HG02870 (cell line): ENCODE measurements at regions not wholly inside any gene's neighbourhood (a gene's known extent, or its start where the extent isn't known, plus 50 kb on each side); places are given as distances from the start of the nearest gene placed in this dataset.

ENCODE experiments used
- ATAC-seq: cut with Tn5 transposase; IDR thresholded peaks from one replicate; pipeline ENCODE4 v1.9.1; 2021; ENCODE audit warnings: mild to moderate bottlenecking, moderate library complexity; ENCODE audit not compliant: unreplicated experiment

- no peak for ATAC-seq
Measured at GRCh38 chr15:31801152-31801551, 229.2 kb upstream of the CHRNA7 start.

GRCh38 chr15:31802761-31803160 is 227.6 kb upstream of the CHRNA7 start:
- ATAC-seq: no peak

- ATAC-seq: no peak
Measured at GRCh38 chr15:31803388-31803884, 226.9 kb upstream of the CHRNA7 start.

- ATAC-seq: no peak
Measured at GRCh38 chr15:31805090-31805662, 225.1 kb upstream of the CHRNA7 start.

GRCh38 chr15:31806106-31806505 is 224.2 kb upstream of the CHRNA7 start:
- ATAC-seq: no peak

GRCh38 chr15:31811641-31812040 is 218.7 kb upstream of the CHRNA7 start:
- no peak for ATAC-seq

GRCh38 chr15:31814082-31814481 is 216.2 kb upstream of the CHRNA7 start:
- ATAC-seq: no peak

GRCh38 chr15:31815411-31816155 is 214.7 kb upstream of the CHRNA7 start:
- no peak for ATAC-seq

- ATAC-seq: no peak
Measured at GRCh38 chr15:31822463-31822862, 207.9 kb upstream of the CHRNA7 start.

- no peak for ATAC-seq
Measured at GRCh38 chr15:31824024-31824423, 206.3 kb upstream of the CHRNA7 start.

- ATAC-seq: no peak
Measured at GRCh38 chr15:31828594-31828993, 201.7 kb upstream of the CHRNA7 start.

GRCh38 chr15:31830591-31830990 is 199.7 kb upstream of the CHRNA7 start:
- ATAC-seq: no peak

- ATAC-seq: no peak
Measured at GRCh38 chr15:31831596-31831995, 198.7 kb upstream of the CHRNA7 start.

GRCh38 chr15:31834654-31835053 is 195.7 kb upstream of the CHRNA7 start:
- no peak for ATAC-seq

GRCh38 chr15:31839388-31839787 is 190.9 kb upstream of the CHRNA7 start:
- ATAC-seq: no peak

- ATAC-seq: no peak
Measured at GRCh38 chr15:31840849-31841476, 189.4 kb upstream of the CHRNA7 start.

- ATAC-seq: no peak
Measured at GRCh38 chr15:31842532-31843195, 187.7 kb upstream of the CHRNA7 start.

GRCh38 chr15:31843426-31844055 is 186.8 kb upstream of the CHRNA7 start:
- ATAC-seq: no peak

- no peak for ATAC-seq
Measured at GRCh38 chr15:31845791-31846190, 184.5 kb upstream of the CHRNA7 start.

GRCh38 chr15:31847961-31848360 is 182.4 kb upstream of the CHRNA7 start:
- no peak for ATAC-seq

- no peak for ATAC-seq
Measured at GRCh38 chr15:31848621-31849020, 181.7 kb upstream of the CHRNA7 start.
